HG03025 (cell line): ENCODE measurements at regions not wholly inside any gene's neighbourhood (a gene's known extent, or its start where the extent isn't known, plus 50 kb on each side); places are given as distances from the start of the nearest gene placed in this dataset.

Source experiments
- ATAC-seq: cut with Tn5 transposase; IDR thresholded peaks from one replicate; pipeline ENCODE4 v1.9.1; 2021; ENCODE audit warnings: mild to moderate bottlenecking, moderate library complexity; ENCODE audit not compliant: unreplicated experiment, low FRiP score

DNA sequence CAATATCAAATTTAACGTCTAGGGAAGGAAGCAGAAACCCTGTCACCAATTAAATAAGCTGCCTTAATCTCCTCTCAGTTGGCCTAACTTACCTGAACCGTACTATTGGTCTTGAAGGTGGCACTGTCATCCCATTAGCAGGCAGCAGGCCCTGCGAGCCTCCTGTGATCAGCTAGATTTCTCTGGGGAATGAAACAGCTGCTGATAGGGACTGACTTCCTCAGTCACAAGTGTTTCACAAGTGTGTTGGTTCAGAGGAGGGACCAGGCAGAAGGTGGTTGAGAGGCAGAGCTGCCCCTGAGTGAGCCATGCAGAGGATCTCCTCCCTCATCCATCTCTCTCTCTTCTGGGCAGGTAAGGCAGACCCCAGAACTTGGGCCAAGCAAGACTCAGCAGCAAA is 166.8 kb downstream of the DAD1 start:
- ATAC-seq, result no peak

DNA sequence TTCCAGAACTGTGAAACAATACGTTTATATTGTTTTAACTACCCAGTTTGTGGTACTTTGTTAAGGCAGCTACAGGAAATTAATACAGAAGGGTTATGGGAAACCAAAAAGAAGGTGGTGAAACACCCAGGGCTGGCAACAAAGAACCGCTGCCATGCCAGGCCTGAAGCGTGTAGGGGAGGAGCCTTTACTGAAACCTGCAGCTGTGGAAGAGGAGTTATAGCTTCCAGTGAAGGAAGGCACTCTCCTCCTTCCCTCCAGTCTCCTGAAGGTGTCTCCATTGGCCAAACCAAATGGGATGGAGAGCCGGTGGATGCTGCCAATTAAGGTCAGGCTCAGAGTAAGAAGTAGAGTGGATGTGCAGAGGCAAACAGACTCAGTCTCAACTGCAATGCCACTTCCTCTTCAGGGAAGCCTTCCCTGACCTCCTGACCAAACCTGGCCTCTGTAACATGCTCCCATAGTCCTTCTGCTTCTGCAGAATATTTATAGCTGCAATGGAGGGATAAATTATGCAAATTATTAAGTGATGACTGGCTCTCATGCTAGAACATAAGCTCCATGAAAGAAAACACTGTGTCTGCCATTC is 168.3 kb downstream of the DAD1 start:
- no peak for ATAC-seq

DNA sequence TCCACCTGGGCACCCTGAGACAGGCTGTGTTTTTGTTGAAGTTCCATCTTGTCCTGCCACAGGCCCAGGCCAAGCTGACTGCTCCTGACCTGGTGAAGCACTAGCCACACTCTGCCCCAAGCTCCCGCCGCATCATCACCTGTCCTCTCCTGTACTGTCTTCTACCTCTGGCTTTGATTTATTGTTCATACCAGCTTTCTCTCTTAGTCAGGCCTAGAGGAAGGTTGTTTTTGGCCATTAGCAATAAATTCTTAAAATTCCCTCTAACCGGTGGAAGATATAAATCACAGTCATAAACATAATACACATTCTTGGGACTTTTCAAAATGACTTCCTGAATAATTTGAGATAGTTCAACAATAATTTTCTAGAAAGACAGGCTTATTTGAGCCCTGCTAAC is 169.4 kb downstream of the DAD1 start:
- ATAC-seq, result no peak

DNA sequence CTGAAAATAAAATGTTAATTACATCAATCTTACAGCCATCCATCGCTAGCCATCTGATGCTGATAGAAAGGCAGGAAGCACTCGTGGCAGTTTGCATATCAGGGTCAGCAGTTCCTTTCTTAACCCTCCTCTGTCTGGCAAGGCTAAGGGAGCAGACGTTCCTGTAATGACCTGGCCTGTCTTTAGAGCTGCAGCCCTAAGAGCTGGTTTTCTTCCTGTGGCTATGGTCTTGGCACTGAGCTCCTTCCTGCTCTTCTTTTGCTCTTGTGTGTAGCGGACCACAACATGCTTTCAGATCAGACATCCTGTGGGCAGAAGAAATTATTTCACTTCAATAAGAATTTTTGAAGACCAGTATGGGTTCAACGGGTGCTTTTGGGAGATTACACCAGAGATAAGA is 170.4 kb downstream of the DAD1 start:
- no peak for ATAC-seq

DNA sequence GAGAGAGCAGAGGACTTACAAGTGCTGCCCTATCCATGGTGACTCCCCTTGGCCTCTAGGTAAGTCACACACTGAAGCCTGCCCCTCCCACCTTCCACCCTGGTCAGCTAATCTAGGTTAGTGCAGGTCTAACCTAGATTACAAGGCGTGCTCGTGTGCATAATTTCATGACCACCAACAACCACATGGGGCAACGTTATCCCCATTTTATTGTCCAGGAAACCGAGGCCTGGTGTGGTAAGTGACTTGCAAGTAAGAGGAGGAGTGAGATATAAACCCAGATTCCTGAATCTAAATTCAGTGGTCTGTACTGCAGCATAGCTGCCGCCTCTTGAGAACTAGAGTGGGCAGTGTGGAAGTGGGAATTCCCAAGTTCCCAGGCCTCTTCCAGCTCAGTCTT is 171.1 kb downstream of the DAD1 start:
- ATAC-seq, result no peak

DNA sequence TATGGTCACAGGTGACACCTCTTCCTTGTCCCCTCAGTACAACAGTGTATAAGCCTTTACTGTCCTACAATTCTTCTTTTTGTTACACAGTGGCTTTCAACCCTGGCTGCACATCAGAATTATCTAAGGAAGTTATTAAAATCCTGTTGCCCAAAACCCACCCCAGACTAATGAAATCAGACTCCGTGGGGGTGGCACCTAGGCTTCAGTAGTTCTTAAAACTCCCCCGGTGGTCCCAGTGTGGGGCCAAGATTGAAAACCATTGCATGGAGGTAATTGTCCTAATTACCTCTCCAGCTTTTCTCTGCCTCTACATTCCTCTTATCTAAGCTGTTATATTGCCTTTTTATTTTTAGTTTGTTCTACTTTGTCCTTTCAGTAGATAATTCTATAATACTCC is 172.8 kb downstream of the DAD1 start:
- no peak for ATAC-seq

DNA sequence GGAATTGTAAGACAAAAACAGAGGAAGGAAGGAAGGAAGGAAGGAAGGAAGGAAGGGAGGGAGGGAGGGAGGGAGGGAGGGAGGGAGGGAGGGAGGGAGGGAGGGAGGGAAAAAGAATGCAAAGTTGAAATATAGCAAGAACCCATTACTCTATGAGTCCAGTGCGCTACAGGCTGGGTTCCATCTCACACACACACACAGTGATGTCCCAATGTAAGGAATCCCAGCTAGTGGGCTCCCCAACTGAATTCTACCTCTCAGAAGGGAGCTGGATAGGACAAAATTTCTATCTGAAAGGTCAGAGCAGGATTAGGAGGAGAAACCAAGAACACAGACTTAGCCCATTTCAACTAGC is 173.4 kb downstream of the DAD1 start:
- ATAC-seq, result no peak

DNA sequence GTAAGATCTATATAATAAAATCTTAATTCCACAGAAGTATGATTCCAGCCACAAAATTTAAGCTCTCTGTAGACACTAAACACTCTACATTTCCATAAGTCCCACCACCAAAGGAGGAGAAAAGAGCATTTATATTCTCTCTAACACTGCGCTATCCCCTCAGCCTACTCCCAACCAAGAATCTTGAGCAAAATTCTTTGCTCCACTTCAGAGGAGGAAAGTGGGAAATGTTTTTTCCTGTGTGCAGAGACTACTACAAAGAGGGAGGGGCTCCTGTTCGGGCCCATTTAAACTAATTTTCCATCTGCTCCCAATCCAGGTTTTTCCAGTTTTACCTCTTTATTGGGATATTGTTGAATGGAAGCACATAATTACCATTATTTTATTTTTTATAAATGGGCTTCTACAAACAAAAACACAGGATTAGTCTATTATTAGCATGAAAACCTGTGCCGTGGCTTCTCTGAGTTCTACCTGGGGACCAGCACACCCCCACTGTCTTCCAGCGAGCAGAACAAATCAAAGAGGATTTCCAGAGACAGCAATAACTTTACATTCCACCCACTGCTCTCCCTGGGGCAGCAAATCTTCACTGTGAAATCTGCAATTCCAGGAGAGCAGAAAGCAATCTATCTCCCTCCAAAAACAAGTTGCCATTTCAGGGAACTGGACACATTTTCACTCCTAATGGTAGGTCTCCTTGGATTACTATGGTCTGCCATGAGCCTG is 174.0 kb downstream of the DAD1 start:
- ATAC-seq, result no peak

DNA sequence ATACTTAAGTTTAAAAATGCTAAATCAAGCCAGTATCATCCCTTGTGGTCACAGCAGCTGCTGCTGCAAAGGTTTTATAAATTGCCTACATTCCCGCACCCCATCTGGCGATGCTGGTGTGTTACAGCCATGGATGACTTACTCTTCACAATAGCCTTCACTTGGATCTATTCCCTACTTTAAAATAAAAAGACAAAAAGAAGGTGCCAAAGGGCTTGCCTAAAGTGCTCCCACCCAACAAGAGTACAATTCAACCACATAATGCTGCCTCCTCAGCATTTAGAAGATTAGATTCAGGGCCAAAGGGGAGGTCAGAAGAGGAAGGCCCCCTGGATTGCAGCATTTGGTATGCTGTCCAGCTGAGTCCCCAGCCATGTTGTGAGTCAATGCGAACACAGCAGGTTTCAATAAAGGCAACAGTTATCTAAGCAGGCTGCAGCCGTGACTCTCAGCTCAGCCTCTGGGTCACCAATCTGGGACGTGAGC is 176.1 kb downstream of the DAD1 start:
- no peak for ATAC-seq

DNA sequence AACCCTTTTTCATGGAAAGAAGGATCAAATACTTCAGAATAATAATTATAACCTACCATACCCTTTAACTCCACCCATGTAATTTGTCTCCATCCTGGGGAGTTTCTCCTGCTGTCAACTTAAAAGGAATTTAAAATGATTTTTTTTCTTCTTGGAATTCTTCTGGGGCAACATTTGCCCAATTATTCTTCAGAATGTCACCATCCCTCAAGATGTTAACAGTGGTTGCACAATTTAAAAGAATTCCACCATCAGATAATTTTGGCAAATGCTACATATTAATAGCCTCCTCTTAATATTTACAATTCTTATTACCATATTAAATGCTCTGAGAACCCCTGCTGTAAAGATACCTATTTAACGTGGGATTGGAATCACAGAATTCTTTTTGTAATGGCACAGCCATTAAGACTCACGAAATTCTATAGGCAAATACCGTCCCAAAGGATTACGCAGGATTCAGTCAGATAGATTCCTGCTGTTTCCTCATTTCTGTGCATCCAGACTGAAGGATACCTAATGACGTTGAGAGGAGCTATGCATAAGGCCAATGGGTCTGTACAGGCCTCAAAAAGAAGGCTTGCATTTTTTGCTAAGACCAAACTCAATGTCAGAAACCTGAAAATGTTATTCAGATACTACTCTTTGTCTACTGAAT is 177.5 kb downstream of the DAD1 start:
- no peak for ATAC-seq

DNA sequence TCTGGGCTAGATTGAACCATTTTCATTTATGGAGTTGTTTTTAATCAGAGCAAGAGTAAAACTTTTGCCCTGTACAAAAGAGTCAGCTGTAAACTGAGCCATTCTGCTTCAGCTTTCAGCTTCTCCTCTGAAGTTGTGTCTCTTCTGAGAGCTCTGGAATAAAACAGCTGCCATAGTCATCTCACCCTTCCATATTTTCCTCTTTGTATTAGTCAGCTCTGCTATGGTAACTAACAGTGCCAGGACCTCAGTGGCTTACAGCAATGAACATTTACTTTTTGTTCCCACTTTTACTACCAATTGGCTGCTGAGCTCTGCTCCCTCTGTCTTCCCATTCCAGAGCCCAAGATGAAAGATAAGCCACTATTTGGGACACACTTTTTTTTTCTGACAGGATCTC is 178.5 kb downstream of the DAD1 start:
- no peak for ATAC-seq

DNA sequence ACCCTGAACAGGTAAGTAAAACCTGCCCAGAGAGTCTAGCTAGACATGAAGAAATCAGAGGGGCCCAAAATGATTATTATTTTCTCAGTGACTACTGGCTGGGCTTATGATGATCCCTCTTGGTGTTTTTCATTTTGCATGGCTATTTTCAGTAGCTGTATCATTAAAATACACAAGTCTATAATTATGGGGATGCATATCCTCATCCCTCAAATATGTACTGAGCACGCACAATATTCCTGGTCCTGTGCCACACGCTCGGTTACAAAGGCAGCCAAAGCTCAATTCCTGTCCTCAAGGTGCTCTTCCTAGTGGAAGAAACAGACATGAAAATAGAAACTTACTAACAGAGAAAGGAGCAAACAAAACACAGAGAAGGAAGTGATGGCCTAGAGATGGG is 180.0 kb downstream of the DAD1 start:
- no peak for ATAC-seq

DNA sequence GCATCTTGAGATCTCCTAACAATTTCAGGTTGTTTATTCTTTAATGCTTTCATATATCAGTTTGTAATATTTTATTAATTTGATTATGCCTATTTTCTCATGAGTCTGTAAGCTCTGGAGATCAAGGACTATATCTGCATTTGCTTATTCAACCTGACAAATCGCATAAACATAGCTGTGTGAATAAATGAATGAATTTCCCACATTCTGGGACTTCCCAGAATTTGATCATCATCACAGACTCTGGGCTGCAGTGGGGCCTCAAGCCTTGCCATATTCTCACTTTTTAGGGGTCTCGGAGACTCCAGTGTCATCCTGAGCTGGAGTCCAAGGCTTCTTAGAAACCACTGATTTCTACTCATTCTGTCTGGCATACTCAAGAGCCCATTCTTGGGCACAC is 180.5 kb downstream of the DAD1 start:
- ATAC-seq, result no peak

DNA sequence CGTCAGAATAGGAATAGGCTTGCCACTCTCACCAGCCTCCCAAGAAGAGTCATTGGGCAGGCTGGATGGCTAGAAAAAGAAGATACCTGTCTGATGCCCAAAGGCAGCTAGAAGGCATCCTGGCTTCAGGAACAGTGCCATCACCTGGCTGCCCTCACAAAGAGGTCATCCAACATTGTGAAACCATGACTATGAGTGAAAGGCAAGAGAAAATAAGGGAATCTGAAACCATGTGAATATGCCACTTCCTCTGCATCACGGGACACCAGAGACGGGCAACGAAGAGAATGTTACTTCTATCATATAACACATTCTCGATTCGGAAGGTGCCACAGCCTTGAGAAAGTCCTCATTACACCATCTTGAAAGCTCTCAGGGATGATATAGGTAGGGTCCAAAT is 182.0 kb downstream of the DAD1 start:
- no peak for ATAC-seq

DNA sequence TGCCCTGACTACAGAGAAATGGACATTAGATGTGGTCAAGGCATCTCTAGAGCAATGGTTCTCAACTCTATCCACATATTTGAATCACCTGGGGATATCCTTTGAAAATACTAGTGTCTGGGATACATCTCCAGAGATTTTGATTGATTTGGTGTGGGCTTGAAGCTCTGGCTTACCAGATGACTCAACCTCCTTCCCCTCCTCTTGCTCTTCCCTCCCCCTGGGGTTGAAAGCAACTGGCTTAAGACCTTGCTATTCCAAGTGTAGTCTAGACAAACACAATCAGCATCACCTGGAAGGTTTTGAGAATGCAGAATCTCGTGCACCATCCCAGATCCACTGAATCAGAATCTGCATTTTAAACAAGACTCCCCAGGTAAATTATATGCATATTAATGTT is 183.8 kb downstream of the DAD1 start:
- no peak for ATAC-seq

DNA sequence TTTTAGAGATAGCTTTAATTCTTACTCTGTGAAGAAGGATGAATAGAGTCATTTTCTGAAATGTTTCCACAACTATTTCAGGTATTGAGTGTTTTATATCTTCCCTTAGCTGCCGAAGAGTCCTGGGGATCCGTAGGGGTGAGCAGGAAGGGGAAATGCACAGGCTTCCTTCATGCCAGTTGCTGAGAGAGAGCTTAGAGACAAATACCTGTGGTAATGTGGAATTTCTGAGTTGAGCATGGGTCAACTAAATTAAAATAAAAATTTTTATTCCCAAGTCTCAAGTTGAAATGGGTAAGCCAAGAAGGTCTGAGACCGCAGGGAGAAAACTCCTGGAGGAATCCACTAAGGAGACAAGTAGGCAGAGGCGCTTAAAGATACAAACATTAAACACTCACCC is 185.7 kb downstream of the DAD1 start:
- no peak for ATAC-seq

DNA sequence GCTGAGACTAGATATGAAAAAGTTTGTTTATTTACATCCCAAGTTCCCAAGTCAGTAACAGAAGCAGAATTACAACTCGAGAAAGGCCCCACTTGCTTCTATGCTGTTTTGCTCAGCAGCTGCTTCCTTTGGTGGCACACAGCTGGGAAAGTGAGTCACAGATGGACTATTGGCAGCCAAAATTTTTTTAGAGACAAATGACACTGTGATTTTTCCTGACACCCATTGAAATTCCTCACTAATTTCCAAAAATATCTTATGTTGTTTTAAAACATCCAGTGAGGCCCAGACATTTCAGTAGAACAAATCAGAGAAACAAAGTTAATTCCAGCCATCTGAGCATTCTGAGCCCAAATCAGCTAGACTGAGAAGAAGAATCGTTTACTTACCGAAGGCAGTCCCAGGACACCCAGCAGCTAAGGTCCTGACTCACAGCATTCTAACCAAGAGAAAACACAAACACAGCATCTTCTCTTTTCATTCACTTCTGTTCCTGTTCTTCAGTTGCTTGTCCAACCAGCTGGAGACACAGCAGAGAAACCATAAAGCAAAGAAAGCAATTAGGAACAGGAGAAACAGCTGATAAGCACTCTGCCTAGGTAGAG is 188.3 kb downstream of the DAD1 start:
- ATAC-seq, result no peak

DNA sequence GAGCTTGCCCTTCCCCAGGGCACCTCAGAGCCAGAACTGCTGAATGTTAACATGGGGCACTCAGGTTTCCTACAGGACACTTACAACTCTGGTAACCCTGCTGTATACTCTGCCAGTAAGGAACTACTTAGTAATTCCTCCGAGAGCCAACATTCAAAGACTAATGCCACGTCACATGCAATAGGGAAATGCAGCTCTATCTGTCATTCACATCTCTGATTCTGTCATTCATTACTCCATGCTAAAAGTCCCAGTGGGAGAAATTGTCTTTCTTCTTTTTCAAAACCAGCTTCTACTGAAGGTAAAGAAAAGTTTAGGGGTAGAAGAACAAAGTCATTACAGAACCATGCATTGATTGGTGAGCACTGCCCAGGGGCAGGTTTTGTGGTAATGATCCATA is 189.2 kb downstream of the DAD1 start:
- ATAC-seq, result no peak

DNA sequence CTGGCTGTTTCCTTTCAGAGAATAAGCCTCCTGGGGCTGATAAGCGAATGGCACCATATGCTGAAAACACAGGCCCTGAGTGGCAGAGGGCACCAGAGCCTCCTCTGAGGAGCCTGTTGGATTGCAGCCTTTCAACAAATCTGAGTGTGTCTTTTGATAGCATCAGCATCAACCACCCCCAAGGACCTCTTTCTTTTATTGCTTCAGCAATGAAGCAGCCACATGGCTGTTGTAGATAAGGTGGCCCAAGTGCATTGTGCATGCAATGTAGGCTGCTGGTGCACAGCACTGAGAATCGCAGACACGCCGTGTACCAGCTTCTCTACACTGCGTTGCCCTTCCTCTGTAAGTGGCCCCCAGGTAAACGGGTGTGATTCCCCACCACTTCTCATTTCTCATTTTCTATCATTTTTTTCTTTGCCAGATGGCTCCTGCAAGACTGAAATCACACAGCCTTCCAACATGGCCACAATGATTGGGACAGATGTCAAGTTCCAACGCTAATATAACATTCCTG is 191.7 kb downstream of the DAD1 start:
- no peak for ATAC-seq

DNA sequence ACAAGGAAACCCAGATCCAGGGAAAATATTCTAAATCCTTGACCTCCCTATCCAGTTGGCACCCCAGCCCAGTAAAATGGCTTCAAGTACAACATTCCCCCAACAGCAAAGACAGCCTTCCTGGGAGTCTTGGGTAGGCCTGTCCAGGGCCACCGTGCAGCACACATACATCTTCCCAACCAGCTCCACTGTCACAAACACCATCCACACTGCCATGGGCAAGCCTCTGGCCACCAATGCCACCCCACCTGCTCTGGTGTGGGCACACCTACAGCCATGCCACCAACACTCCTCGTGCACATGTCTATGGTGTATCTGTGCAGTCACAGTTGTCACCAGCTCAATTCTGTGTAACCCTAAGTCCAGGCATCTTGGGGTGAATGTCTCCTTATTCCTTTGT is 193.2 kb downstream of the DAD1 start:
- ATAC-seq, result no peak

DNA sequence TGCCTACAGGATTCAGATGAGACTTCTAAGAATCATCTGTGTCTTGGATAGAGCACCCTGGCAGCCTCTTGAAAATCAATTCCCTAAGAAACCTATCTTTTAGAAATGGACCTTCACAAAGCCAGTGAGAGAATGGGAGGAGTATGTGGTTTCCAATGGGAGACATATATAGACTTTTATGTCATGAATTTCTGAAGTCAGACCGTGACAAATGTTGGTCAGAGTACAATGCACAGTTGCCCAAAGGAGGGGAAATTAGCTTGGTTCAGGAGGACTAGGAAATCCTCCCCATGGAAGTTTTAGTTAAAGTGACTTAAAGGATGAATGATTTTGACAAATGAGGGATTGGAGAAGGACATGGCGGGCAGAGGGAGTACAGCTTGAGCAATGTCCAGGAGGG is 194.4 kb downstream of the DAD1 start:
- no peak for ATAC-seq
